Upper lobe of right lung (tissue), 1 donor: ENCODE measurements at regions not wholly inside any gene's neighbourhood (a gene's known extent, or its start where the extent isn't known, plus 50 kb on each side); places are given as distances from the start of the nearest gene placed in this dataset.
"Not testable (repeated sequence)": the region's sequence is repeated elsewhere in the genome, so short reads cannot be mapped to it uniquely, and the experiment has no call there.

Experiments
- ATAC-seq: fragments of 200-7000 bp; cut with Tn5 transposase; one replicate; pipeline ENCODE4 v1.9.1; 2020; ENCODE audit warnings: mild to moderate bottlenecking, moderate library complexity
- DNase-seq: peaks from one replicate; pipeline ENCODE4 v3.0.0-alpha.2; 2020
- H3K27ac ChIP-seq: fragments of 200-600 bp; one replicate; pipeline ENCODE4 v1.8.0; 2022
- H3K27me3 ChIP-seq: fragments of 200-600 bp; one replicate; pipeline ENCODE4 v1.8.0; 2022; ENCODE audit warnings: mild to moderate bottlenecking
- H3K36me3 ChIP-seq: fragments of 200-600 bp; one replicate; pipeline ENCODE4 v1.8.0; 2022
- H3K4me1 ChIP-seq: fragments of 200-600 bp; one replicate; pipeline ENCODE4 v1.8.0; 2022
- H3K4me3 ChIP-seq: fragments of 200-600 bp; one replicate; pipeline ENCODE4 v1.8.0; 2022; ENCODE audit warnings: mild to moderate bottlenecking
- H3K9me3 ChIP-seq: fragments of 200-600 bp; one replicate; pipeline ENCODE4 v1.8.0; 2022
- CTCF ChIP-seq: fragments of 200-600 bp; IDR thresholded peaks from one replicate; pipeline ENCODE4 v1.8.0; 2022; ENCODE audit warnings: antibody characterized with exemption
- intact Hi-C: fragments of 100-400 bp; cut with DNase I; formaldehyde crosslinking; loops from one replicate; pipeline ENCODE4 v1.11.0; 2022
- donor health status: DM: no; HTN: yes; CAD: no; lungs with severe emphysema.

GRCh38 chr3:144477593-144477992, 506.0 kb downstream of the DIPK2A start:
- no peaks in the 10 kb centered on the region for H3K4me1 ChIP-seq
- TF ChIP-seq CTCF = no peak

GRCh38 chr3:144480416-144480919, 508.8 kb downstream of the DIPK2A start:
- Histone ChIP-seq H3K27ac (no peak overlapping the region), H3K9me3 (no peaks in the 10 kb centered on the region), H3K36me3 (no peaks in the 10 kb centered on the region), H3K27me3 (no peaks in the 10 kb centered on the region), H3K4me3 (no peak overlapping the region), H3K4me1 (no peaks in the 10 kb centered on the region)
- no peak for TF ChIP-seq CTCF
- intact Hi-C loops = no loop called here
- DNase-seq (no peak), ATAC-seq (no peak)

More at GRCh38 chr3:144477593-144477992, 506.0 kb downstream of the DIPK2A start:
- no peaks in the 10 kb centered on the region for H3K36me3 ChIP-seq
- no peaks in the 10 kb centered on the region for H3K27me3 ChIP-seq
- no peak overlapping the region for H3K4me3 ChIP-seq
- H3K9me3 ChIP-seq = no peaks in the 10 kb centered on the region
- no peak overlapping the region for H3K27ac ChIP-seq
- ATAC-seq (no peak), DNase-seq (no peak)
- intact Hi-C loops = no loop called here

- intact Hi-C loops = no loop called here
- Histone ChIP-seq H3K9me3 (no peaks in the 10 kb centered on the region), H3K27ac (no peak overlapping the region), H3K4me3 (no peak overlapping the region), H3K27me3 (no peaks in the 10 kb centered on the region), H3K4me1 (no peaks in the 10 kb centered on the region), H3K36me3 (no peaks in the 10 kb centered on the region)
- ATAC-seq (no peak), DNase-seq (no peak)
- no peak for TF ChIP-seq CTCF
These were observed 511.3 kb downstream of the DIPK2A start for GRCh38 chr3:144482876-144483275.

GRCh38 chr3:144487011-144487410, 515.4 kb downstream of the DIPK2A start:
- ATAC-seq (no peak), DNase-seq (no peak)
- Histone ChIP-seq H3K36me3 (no peaks in the 10 kb centered on the region), H3K9me3 (no peaks in the 10 kb centered on the region), H3K27ac (no peak overlapping the region), H3K4me1 (no peaks in the 10 kb centered on the region), H3K4me3 (no peak overlapping the region), H3K27me3 (no peaks in the 10 kb centered on the region)
- TF ChIP-seq CTCF = no peak
- intact Hi-C loops = no loop called here

- Histone ChIP-seq H3K27ac (no peak overlapping the region), H3K4me1 (no peaks in the 10 kb centered on the region), H3K4me3 (no peak overlapping the region), H3K36me3 (no peaks in the 10 kb centered on the region), H3K27me3 (no peaks in the 10 kb centered on the region), H3K9me3 (no peaks in the 10 kb centered on the region)
- no peak for ATAC-seq
- DNase-seq = no peak
- intact Hi-C loops = no loop called here
- TF ChIP-seq CTCF = no peak
These were observed 517.3 kb downstream of the DIPK2A start for GRCh38 chr3:144488927-144489326.

- Histone ChIP-seq H3K27ac (no peak overlapping the region), H3K4me3 (no peak overlapping the region), H3K4me1 (no peaks in the 10 kb centered on the region), H3K9me3 (no peaks in the 10 kb centered on the region), H3K27me3 (no peaks in the 10 kb centered on the region), H3K36me3 (no peaks in the 10 kb centered on the region)
- intact Hi-C loops = no loop called here
- no peak for TF ChIP-seq CTCF
- DNase-seq = no peak
- ATAC-seq = no peak
These were observed 519.7 kb downstream of the DIPK2A start for GRCh38 chr3:144491333-144491732.

- H3K4me3 ChIP-seq, DNase-seq, H3K9me3 ChIP-seq, ATAC-seq, H3K36me3 ChIP-seq, H3K27ac ChIP-seq, H3K4me1 ChIP-seq, H3K27me3 ChIP-seq, intact Hi-C loops: not testable (repeated sequence)
These were observed 523.0 kb downstream of the DIPK2A start for GRCh38 chr3:144494651-144495050.
